Activated CD4-positive, alpha-beta memory T cell treated with anti-CD3 and anti-CD28 coated beads, Interleukin-2, amount 10 ng/mL, durations not matched to agents 7 days and 5 days (primary cell): ENCODE measurements at regions not wholly inside any gene's neighbourhood (a gene's known extent, or its start where the extent isn't known, plus 50 kb on each side); places are given as distances from the start of the nearest gene placed in this dataset.

Experiments used
- CTCF ChIA-PET: fragments of 350-600 bp; sonication (Branson Sonifier 250); formaldehyde crosslinking; loops from one replicate; lab custom pipeline; 2021; ENCODE audit warnings: antibody characterized with exemption, inconsistent platforms; lab: Charles Lee
- POLR2A ChIA-PET: fragments of 350-600 bp; sonication (Branson Sonifier 250); formaldehyde crosslinking; loops from one replicate; lab custom pipeline; 2021; ENCODE audit warnings: antibody characterized with exemption; lab: Charles Lee
- DNase-seq: peaks from one replicate; pipeline ENCODE4 v3.0.0-alpha.2; 2020
- H3K27ac Mint-ChIP-seq: one replicate; pipeline ENCODE4 v1.8.0; 2021; ENCODE audit warnings: mild to moderate bottlenecking, mixed read lengths
- H3K27me3 Mint-ChIP-seq: one replicate; pipeline ENCODE4 v1.8.0; 2021; ENCODE audit warnings: mixed read lengths
- H3K36me3 Mint-ChIP-seq: one replicate; pipeline ENCODE4 v1.8.0; 2021; ENCODE audit warnings: low read depth, mixed read lengths
- H3K4me1 Mint-ChIP-seq: one replicate; pipeline ENCODE4 v1.8.0; 2021; ENCODE audit warnings: mixed read lengths
- H3K4me3 Mint-ChIP-seq: one replicate; pipeline ENCODE4 v1.8.0; 2021; ENCODE audit warnings: mild to moderate bottlenecking, mixed read lengths
- H3K9me3 Mint-ChIP-seq: one replicate; pipeline ENCODE4 v1.8.0; 2021; ENCODE audit warnings: mixed read lengths

DNA sequence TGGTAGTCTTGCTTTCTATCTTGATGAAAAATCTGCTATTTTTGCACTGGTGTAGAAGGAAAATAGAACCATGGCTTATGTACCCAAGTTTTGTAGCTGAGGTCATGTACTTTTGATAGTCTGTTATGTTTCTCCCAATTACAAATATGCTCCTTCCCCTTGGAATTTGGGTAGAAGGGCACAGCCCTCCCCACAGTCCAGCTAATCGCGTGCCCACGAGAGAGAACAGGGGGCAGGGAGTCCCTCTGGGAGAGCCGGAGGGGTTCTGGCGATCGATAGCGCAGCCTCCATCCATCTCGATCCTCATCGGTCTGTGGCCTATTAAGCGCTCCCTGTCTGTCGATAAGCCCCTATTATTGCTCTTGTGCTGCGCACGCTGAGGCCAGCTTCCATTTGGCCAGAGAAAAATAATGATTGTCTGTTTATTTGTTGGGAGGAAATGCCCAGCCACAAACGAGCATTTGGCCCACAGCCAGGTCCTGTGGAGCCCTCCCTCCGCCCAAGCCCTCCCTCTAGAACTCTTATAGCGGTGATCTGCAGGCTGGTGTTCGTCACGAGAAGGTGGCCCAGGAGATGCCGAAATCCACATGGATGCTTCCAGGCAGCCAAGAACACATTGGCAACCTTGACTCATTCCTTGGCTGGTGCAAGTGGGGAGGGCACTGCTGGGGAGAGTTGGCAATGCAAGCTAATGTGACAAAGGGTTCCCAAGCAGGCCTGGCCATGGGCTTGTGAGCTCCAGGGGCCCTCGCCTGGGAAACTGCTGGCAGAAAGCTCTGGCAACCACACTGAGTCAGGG lies 134.7 kb upstream of the TNR start:
- no peak for DNase-seq
- CTCF ChIA-PET = no interaction called here
- no peaks in the 10 kb centered on the region for H3K4me1 Mint-ChIP-seq
- H3K4me3 Mint-ChIP-seq = no peak overlapping the region
- no peaks in the 10 kb centered on the region for H3K27me3 Mint-ChIP-seq
- H3K9me3 Mint-ChIP-seq = no peaks in the 10 kb centered on the region
- no peak overlapping the region for H3K27ac Mint-ChIP-seq
- POLR2A ChIA-PET = no interaction called here
- no peaks in the 10 kb centered on the region for H3K36me3 Mint-ChIP-seq

GRCh38 chr1:175875556-175875955 lies 132.2 kb upstream of the TNR start:
- Mint-ChIP-seq H3K27me3 (no peaks in the 10 kb centered on the region), H3K36me3 (no peaks in the 10 kb centered on the region), H3K4me3 (no peak overlapping the region), H3K4me1 (no peaks in the 10 kb centered on the region), H3K27ac (no peak overlapping the region), H3K9me3 (no peaks in the 10 kb centered on the region)
- no peak for DNase-seq
- ChIA-PET POLR2A (no interaction called here), CTCF (no interaction called here)

GRCh38 chr1:175874081-175874480 lies 130.7 kb upstream of the TNR start:
- POLR2A ChIA-PET = no interaction called here
- Mint-ChIP-seq H3K4me3 (no peak overlapping the region), H3K27me3 (no peaks in the 10 kb centered on the region), H3K4me1 (no peaks in the 10 kb centered on the region), H3K27ac (no peak overlapping the region), H3K9me3 (no peaks in the 10 kb centered on the region), H3K36me3 (no peaks in the 10 kb centered on the region)
- DNase-seq = no peak
- CTCF ChIA-PET = no interaction called here

GRCh38 chr1:175873290-175873935 lies 130.0 kb upstream of the TNR start:
- H3K27ac Mint-ChIP-seq = no peak overlapping the region
- CTCF ChIA-PET = no interaction called here
- DNase-seq = no peak
- no peaks in the 10 kb centered on the region for H3K36me3 Mint-ChIP-seq
- H3K9me3 Mint-ChIP-seq = no peaks in the 10 kb centered on the region
- no peaks in the 10 kb centered on the region for H3K4me1 Mint-ChIP-seq
- POLR2A ChIA-PET = no interaction called here
- no peaks in the 10 kb centered on the region for H3K27me3 Mint-ChIP-seq
- H3K4me3 Mint-ChIP-seq = no peak overlapping the region

GRCh38 chr1:175872588-175872987 lies 129.2 kb upstream of the TNR start:
- Mint-ChIP-seq H3K9me3 (no peaks in the 10 kb centered on the region), H3K27me3 (no peaks in the 10 kb centered on the region), H3K36me3 (no peaks in the 10 kb centered on the region), H3K4me1 (no peaks in the 10 kb centered on the region), H3K27ac (no peak overlapping the region), H3K4me3 (no peak overlapping the region)
- no peak for DNase-seq
- POLR2A ChIA-PET = no interaction called here
- CTCF ChIA-PET = no interaction called here

DNA sequence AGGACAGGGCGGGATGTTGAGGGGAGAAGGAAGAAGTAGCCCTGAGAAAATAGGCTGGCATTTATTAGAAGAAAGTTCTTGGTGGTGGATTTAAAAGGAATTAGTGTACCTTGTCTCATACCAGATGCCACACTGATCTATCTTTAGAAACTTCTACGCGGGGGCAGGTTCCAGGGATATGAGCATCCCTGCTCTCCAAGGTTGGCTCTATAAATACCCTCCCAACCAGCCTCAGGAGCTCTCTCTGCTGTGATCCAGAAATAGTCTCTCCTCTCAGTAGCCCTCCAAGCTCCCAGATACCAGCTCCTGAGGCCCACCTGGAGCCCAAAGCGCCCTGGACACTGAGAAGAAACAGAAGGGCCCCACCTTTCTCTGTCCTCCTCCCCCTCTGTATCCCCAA lies 128.3 kb upstream of the TNR start:
- Mint-ChIP-seq H3K4me1 (no peaks in the 10 kb centered on the region), H3K27me3 (no peaks in the 10 kb centered on the region), H3K27ac (no peak overlapping the region), H3K4me3 (no peak overlapping the region), H3K36me3 (no peaks in the 10 kb centered on the region), H3K9me3 (no peaks in the 10 kb centered on the region)
- POLR2A ChIA-PET = no interaction called here
- no peak for DNase-seq
- CTCF ChIA-PET = no interaction called here

DNA sequence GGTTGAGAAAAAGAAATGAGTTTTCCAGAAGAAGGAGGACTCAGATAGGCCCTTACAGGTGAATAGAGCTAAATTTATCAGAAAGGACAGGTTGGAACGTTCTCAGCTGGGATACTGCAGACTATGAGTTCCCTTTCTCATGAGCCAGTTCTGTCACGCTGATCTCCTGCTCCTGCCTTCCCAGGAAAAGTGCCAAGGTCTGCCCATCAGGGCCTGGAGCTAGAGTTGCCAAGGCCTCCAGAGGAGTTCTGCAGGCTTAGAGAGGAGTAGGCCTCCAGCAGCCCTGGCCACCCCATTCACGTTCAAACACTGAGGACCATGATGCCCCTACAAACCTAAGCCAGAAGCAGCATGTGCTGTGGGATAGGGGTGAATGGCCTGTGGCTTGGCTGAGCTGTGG lies 126.8 kb upstream of the TNR start:
- Mint-ChIP-seq H3K27ac (no peak overlapping the region), H3K9me3 (no peaks in the 10 kb centered on the region), H3K4me1 (no peaks in the 10 kb centered on the region), H3K27me3 (no peaks in the 10 kb centered on the region), H3K36me3 (no peaks in the 10 kb centered on the region), H3K4me3 (no peak overlapping the region)
- ChIA-PET POLR2A (no interaction called here), CTCF (no interaction called here)
- DNase-seq = no peak

- no peak overlapping the region for H3K4me3 Mint-ChIP-seq
- CTCF ChIA-PET = no interaction called here
- no peak for DNase-seq
Measured at GRCh38 chr1:175866776-175867175, 123.4 kb upstream of the TNR start.

DNA sequence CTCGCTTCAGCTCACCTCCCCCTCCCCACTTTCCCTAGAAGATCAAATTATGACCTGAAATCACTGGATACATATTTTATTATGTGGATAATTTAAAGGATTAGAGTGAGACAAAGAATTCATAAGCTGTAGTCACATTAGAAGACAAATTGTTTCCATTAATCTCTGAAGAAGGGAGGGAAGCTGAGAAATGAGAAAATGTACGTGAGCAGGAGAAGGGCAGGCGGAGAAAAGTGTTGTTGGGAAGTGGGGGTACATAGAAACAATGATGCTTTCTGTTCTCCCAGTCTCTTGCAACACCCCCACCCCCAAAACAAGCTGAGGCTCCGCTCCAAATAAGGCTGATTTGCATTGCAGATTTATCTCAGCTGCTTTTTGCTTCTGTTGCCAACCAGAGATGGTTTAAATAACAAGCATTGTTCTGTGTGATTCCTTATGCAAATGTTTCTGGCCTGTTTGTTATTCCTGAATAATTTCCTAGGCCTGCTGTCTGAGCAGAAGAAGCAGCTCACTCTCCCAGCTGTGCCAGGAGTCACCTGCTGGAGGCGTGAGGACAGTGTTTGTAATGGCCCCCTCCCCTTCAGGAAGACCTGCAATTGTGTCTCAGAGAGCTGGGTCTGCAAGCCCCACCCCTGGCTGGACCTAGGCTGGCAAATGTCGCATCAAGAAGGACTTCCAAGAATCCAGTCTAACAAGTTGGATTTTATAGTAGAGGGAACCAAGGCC lies 121.8 kb upstream of the TNR start:
- Mint-ChIP-seq H3K27me3 (peaks cover 1% of the 10 kb centered on the region), H3K9me3 (no peaks in the 10 kb centered on the region), H3K4me1 (no peaks in the 10 kb centered on the region), H3K27ac (no peak overlapping the region), H3K36me3 (no peaks in the 10 kb centered on the region), H3K4me3 (no peak overlapping the region)
- no peak for DNase-seq
- POLR2A ChIA-PET = no interaction called here
- CTCF ChIA-PET = no interaction called here

More at GRCh38 chr1:175866776-175867175, 123.4 kb upstream of the TNR start:
- POLR2A ChIA-PET = no interaction called here
- H3K36me3 Mint-ChIP-seq = no peaks in the 10 kb centered on the region
- no peaks in the 10 kb centered on the region for H3K27me3 Mint-ChIP-seq
- no peak overlapping the region for H3K27ac Mint-ChIP-seq
- no peaks in the 10 kb centered on the region for H3K4me1 Mint-ChIP-seq
- H3K9me3 Mint-ChIP-seq = no peaks in the 10 kb centered on the region

DNA sequence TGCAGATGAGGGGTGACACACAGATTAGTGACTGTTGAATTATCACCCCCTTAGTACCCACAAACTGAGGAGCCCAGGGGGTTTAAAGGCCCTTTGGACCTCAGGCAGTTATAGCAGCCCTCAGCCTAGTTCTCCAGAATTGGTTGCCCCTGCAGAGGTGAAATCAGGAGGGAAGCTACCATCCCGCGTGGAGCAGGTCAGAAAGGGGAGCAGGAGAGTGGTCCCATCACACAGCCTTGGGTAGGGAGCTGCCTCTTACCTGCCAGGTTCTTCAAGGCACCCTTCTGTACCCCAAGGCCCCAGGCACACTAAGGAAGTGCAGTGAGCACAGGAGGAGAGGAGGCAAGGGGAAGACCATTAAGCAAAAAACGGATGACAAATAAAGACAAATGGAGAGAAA lies 121.2 kb upstream of the TNR start:
- Mint-ChIP-seq H3K27me3 (peaks cover 1% of the 10 kb centered on the region), H3K4me1 (no peaks in the 10 kb centered on the region), H3K27ac (no peak overlapping the region), H3K36me3 (no peaks in the 10 kb centered on the region), H3K4me3 (no peak overlapping the region), H3K9me3 (no peaks in the 10 kb centered on the region)
- ChIA-PET CTCF (no interaction called here), POLR2A (no interaction called here)
- DNase-seq = no peak

DNA sequence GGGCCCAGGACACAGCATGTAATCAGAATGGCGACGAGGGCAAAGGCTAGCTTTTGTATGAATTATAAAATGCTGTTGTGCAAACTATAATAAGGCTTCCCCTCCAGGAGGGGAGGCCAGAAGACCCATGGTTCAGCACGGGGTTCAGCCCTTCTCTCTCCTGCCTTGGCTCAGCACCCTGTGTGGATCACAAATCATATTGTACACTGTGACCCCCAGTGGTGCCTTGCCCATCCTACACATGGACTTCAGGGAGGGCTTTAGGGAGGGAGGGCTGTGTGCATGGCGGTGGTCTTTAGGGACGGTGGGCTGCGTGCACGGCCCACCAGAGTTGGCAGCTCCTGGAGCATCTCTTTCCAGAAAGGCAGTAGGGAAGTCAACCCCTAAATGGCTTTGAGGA lies 120.8 kb upstream of the TNR start:
- no peak overlapping the region for H3K4me3 Mint-ChIP-seq

GRCh38 chr1:175863299-175864050 lies 120.1 kb upstream of the TNR start:
- POLR2A ChIA-PET = no interaction called here
- CTCF ChIA-PET = no interaction called here

More for the DNA sequence above, 120.8 kb upstream of the TNR start:
- CTCF ChIA-PET = no interaction called here
- H3K27ac Mint-ChIP-seq = no peak overlapping the region
- POLR2A ChIA-PET = no interaction called here
- no peaks in the 10 kb centered on the region for H3K9me3 Mint-ChIP-seq
- DNase-seq = no peak
- no peaks in the 10 kb centered on the region for H3K4me1 Mint-ChIP-seq
- H3K27me3 Mint-ChIP-seq = peaks cover 1% of the 10 kb centered on the region
- no peaks in the 10 kb centered on the region for H3K36me3 Mint-ChIP-seq

DNA sequence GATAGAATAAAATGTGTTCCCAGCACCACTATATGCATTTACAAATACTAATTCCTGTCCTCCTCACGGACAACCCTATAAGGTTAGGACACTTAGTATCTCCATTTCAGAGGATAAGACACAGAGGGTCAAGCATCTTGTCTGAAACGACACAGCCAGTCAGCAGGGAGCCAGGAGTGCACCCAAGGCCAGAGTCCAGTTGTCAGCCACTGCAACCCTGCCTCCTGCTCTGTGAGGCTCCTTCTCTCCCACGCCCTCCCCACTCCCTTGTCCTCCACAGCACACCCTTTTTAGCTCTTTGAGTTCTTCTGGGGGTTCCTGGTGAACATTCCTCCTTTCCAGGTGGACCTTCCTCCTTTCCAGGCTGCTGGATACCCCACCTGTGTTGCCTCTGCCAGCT lies 119.0 kb upstream of the TNR start:
- POLR2A ChIA-PET = no interaction called here
- Mint-ChIP-seq H3K4me3 (no peak overlapping the region), H3K36me3 (no peaks in the 10 kb centered on the region)

More at GRCh38 chr1:175863299-175864050, 120.1 kb upstream of the TNR start:
- Mint-ChIP-seq H3K9me3 (no peaks in the 10 kb centered on the region), H3K4me1 (no peaks in the 10 kb centered on the region), H3K4me3 (no peak overlapping the region), H3K36me3 (no peaks in the 10 kb centered on the region), H3K27me3 (peaks cover 2% of the 10 kb centered on the region), H3K27ac (no peak overlapping the region)
- no peak for DNase-seq

More for the DNA sequence above, 119.0 kb upstream of the TNR start:
- H3K4me1 Mint-ChIP-seq = no peaks in the 10 kb centered on the region
- no peak for DNase-seq
- H3K9me3 Mint-ChIP-seq = no peaks in the 10 kb centered on the region
- CTCF ChIA-PET = no interaction called here
- H3K27me3 Mint-ChIP-seq = peaks cover 3% of the 10 kb centered on the region
- H3K27ac Mint-ChIP-seq = no peak overlapping the region
